WTC11 (cell line): ENCODE measurements at regions not wholly inside any gene's neighbourhood (a gene's known extent, or its start where the extent isn't known, plus 50 kb on each side); places are given as distances from the start of the nearest gene placed in this dataset.

Source experiments
- ATAC-seq: fragments of 200-7000 bp; cut with Tn5 transposase; 2 replicates; pipeline ENCODE4 v1.10.0; 2021; ENCODE audit warnings: mild to moderate bottlenecking, moderate library complexity
- CTCF ChIA-PET: fragments of 300-600 bp; sonication (Branson Sonifier 250); formaldehyde crosslinking; loops from one replicate; lab custom pipeline; 2021; ENCODE audit warnings: antibody characterized with exemption; lab: Charles Lee
- POLR2A ChIA-PET: fragments of 350-600 bp; sonication (Branson Sonifier 250); formaldehyde crosslinking; loops from one replicate; lab custom pipeline; 2021; ENCODE audit warnings: antibody characterized with exemption; lab: Charles Lee
- DNase-seq: peaks from one replicate; pipeline ENCODE4 v3.0.0; 2021; ENCODE audit warnings: low spot score
- H3K27ac Mint-ChIP-seq: 2 replicates; pipeline ENCODE4 v1.8.0; 2021; ENCODE audit warnings: mixed read lengths
- H3K27me3 Mint-ChIP-seq: 2 replicates; pipeline ENCODE4 v1.8.0; 2021; ENCODE audit warnings: low read depth, mild to moderate bottlenecking, moderate library complexity, mixed read lengths
- H3K36me3 Mint-ChIP-seq: 2 replicates; pipeline ENCODE4 v1.8.0; 2021; ENCODE audit warnings: mixed read lengths
- H3K4me1 Mint-ChIP-seq: 2 replicates; pipeline ENCODE4 v1.8.0; 2022; ENCODE audit warnings: mixed read lengths
- H3K4me3 Mint-ChIP-seq: 2 replicates; pipeline ENCODE4 v1.8.0; 2021; ENCODE audit warnings: mild to moderate bottlenecking, moderate library complexity, mixed read lengths
- H3K9me3 Mint-ChIP-seq: 2 replicates; pipeline ENCODE4 v1.8.0; 2021; ENCODE audit warnings: mixed read lengths
- AFF4 ChIP-seq: sonication (generic); formaldehyde crosslinking; IDR thresholded peaks from 2 replicates; pipeline ENCODE4 v1.8.1; 2023; ENCODE audit warnings: mild to moderate bottlenecking, missing genetic modification reagents, borderline replicate concordance
- ATF3 ChIP-seq: sonication (generic); formaldehyde crosslinking; conservative IDR thresholded peaks from 2 replicates; pipeline ENCODE4 v1.8.1; 2022; ENCODE audit warnings: mild to moderate bottlenecking, missing genetic modification reagents
- E2F5 ChIP-seq: sonication (generic); formaldehyde crosslinking; IDR thresholded peaks from 2 replicates; pipeline ENCODE4 v1.8.1; 2022; ENCODE audit warnings: mild to moderate bottlenecking, moderate library complexity, missing genetic modification reagents
- EMX1 ChIP-seq: fragments of 250-450 bp; sonication (Bioruptor Pico); IDR thresholded peaks from 2 replicates; pipeline ENCODE4 v1.8.0; 2021; ENCODE audit warnings: mild to moderate bottlenecking
- ESRRA ChIP-seq: sonication (generic); formaldehyde crosslinking; IDR thresholded peaks from 2 replicates; pipeline ENCODE4 v1.8.1; 2022; ENCODE audit warnings: mild to moderate bottlenecking, missing genetic modification reagents, borderline replicate concordance
- FOXK1 ChIP-seq: sonication (generic); formaldehyde crosslinking; IDR thresholded peaks from 2 replicates; pipeline ENCODE4 v1.8.0; 2022; ENCODE audit warnings: mild to moderate bottlenecking, moderate library complexity, missing genetic modification reagents
- GABPB1 ChIP-seq: sonication (generic); formaldehyde crosslinking; IDR thresholded peaks from 2 replicates; pipeline ENCODE4 v1.8.1; 2023; ENCODE audit warnings: mild to moderate bottlenecking, missing genetic modification reagents
- IRF1 ChIP-seq: sonication (generic); formaldehyde crosslinking; IDR thresholded peaks from 2 replicates; pipeline ENCODE4 v1.8.0; 2023; ENCODE audit warnings: missing genetic modification reagents
- IRF2 ChIP-seq: sonication (generic); formaldehyde crosslinking; IDR thresholded peaks from 2 replicates; pipeline ENCODE4 v1.8.0; 2022; ENCODE audit warnings: low read depth, missing genetic modification reagents, borderline replicate concordance
- JAZF1 ChIP-seq: fragments of 250-450 bp; sonication (Bioruptor Pico); IDR thresholded peaks from 2 replicates; pipeline ENCODE4 v1.9.0; 2021; ENCODE audit warnings: moderate library complexity, mild to moderate bottlenecking, inconsistent platforms
- MXD4 ChIP-seq: fragments of 250-450 bp; sonication (Bioruptor Pico); IDR thresholded peaks from 2 replicates; pipeline ENCODE4 v1.8.0; 2021; ENCODE audit warnings: mild to moderate bottlenecking, moderate library complexity, borderline replicate concordance
- MYBL2 ChIP-seq: sonication (generic); formaldehyde crosslinking; IDR thresholded peaks from 2 replicates; pipeline ENCODE4 v1.8.1; 2023; ENCODE audit warnings: mild to moderate bottlenecking, moderate library complexity, missing genetic modification reagents
- NFE2L1 ChIP-seq: sonication (generic); formaldehyde crosslinking; IDR thresholded peaks from 2 replicates; pipeline ENCODE4 v1.8.1; 2023; ENCODE audit warnings: missing genetic modification reagents
- NR1H2 ChIP-seq: sonication (generic); formaldehyde crosslinking; IDR thresholded peaks from 2 replicates; pipeline ENCODE4 v1.9.0; 2021; ENCODE audit warnings: mild to moderate bottlenecking, moderate library complexity, missing genetic modification reagents
- PREB ChIP-seq: sonication (generic); formaldehyde crosslinking; IDR thresholded peaks from 2 replicates; pipeline ENCODE4 v1.8.1; 2022; ENCODE audit warnings: mild to moderate bottlenecking, missing genetic modification reagents, moderate library complexity, borderline replicate concordance
- PRRX2 ChIP-seq: fragments of 250-450 bp; sonication (Bioruptor Pico); IDR thresholded peaks from 2 replicates; pipeline ENCODE4 v1.8.0; 2021; ENCODE audit warnings: mild to moderate bottlenecking
- RORB ChIP-seq: fragments of 250-450 bp; sonication (Bioruptor Pico); IDR thresholded peaks from 2 replicates; pipeline ENCODE4 v1.9.0; 2021; ENCODE audit warnings: mild to moderate bottlenecking
- SOX15 ChIP-seq: fragments of 250-450 bp; sonication (Bioruptor Pico); IDR thresholded peaks from 2 replicates; pipeline ENCODE4 v1.9.0; 2021; ENCODE audit warnings: mild to moderate bottlenecking
- USF2 ChIP-seq: sonication (generic); formaldehyde crosslinking; IDR thresholded peaks from 2 replicates; pipeline ENCODE4 v1.8.1; 2023; ENCODE audit warnings: mild to moderate bottlenecking, missing genetic modification reagents, moderate library complexity
- ZNF263 ChIP-seq: sonication (generic); formaldehyde crosslinking; IDR thresholded peaks from 2 replicates; pipeline ENCODE4 v1.8.1; 2022; ENCODE audit warnings: low read depth, mild to moderate bottlenecking, moderate library complexity, missing genetic modification reagents
- ZNF281 ChIP-seq: sonication (generic); formaldehyde crosslinking; IDR thresholded peaks from 2 replicates; pipeline ENCODE4 v1.8.0; 2023; ENCODE audit warnings: mild to moderate bottlenecking, missing genetic modification reagents
- ZNF396 ChIP-seq: fragments of 250-450 bp; sonication (Bioruptor Pico); IDR thresholded peaks from 2 replicates; pipeline ENCODE4 v1.8.0; 2021; ENCODE audit warnings: mild to moderate bottlenecking, moderate library complexity, borderline replicate concordance
- ZNF416 ChIP-seq: fragments of 250-450 bp; sonication (Bioruptor Pico); IDR thresholded peaks from 2 replicates; pipeline ENCODE4 v1.9.0; 2021; ENCODE audit warnings: mild to moderate bottlenecking, inconsistent platforms
- ZNF671 ChIP-seq: fragments of 250-450 bp; sonication (Bioruptor Pico); IDR thresholded peaks from 2 replicates; pipeline ENCODE4 v1.8.0; 2021; ENCODE audit warnings: mild to moderate bottlenecking

GRCh38 chr4:15343000-15343399, 84.8 kb upstream of the C1QTNF7 start:
- ChIA-PET POLR2A (no interaction called here), CTCF (no interaction called here)
- ATAC-seq (no peak), DNase-seq (no peak)
- Mint-ChIP-seq H3K27me3 (no peaks in the 10 kb centered on the region), H3K9me3 (no peaks in the 10 kb centered on the region), H3K36me3 (no peaks in the 10 kb centered on the region), H3K4me3 (no peak overlapping the region), H3K27ac (no peak overlapping the region), H3K4me1 (peaks cover 11% of the 10 kb centered on the region)
- no peak for TF ChIP-seq ATF3 (CRISPR knock-in tag)
- TF ChIP-seq GABPB1 (CRISPR knock-in tag): no peak
- TF ChIP-seq PRRX2 (CRISPR knock-in tag): no peak
- no peak for TF ChIP-seq ESRRA (CRISPR knock-in tag)
- no peak for TF ChIP-seq FOXK1 (CRISPR knock-in tag)
- no peak for TF ChIP-seq JAZF1 (CRISPR knock-in tag)
- TF ChIP-seq ZNF281 (CRISPR knock-in tag): no peak
- TF ChIP-seq NR1H2 (CRISPR knock-in tag): no peak
- no peak for TF ChIP-seq USF2 (CRISPR knock-in tag)
- no peak for TF ChIP-seq EMX1
- TF ChIP-seq ZNF671 (CRISPR knock-in tag): no peak
- TF ChIP-seq RORB (CRISPR knock-in tag): no peak
- no peak for TF ChIP-seq IRF2 (CRISPR knock-in tag)
- no peak for TF ChIP-seq ZNF263 (CRISPR knock-in tag)
- no peak for TF ChIP-seq E2F5 (CRISPR knock-in tag)
- TF ChIP-seq ZNF396: no peak
- no peak for TF ChIP-seq ZNF416
- TF ChIP-seq NFE2L1 (CRISPR knock-in tag): no peak

- Mint-ChIP-seq H3K4me3 (no peak overlapping the region), H3K27ac (no peak overlapping the region), H3K27me3 (no peaks in the 10 kb centered on the region), H3K36me3 (no peaks in the 10 kb centered on the region), H3K4me1 (peaks cover 11% of the 10 kb centered on the region), H3K9me3 (no peaks in the 10 kb centered on the region)
- ChIA-PET POLR2A (no interaction called here), CTCF (no interaction called here)
- ATAC-seq: no peak
- DNase-seq: no peak
- no peak for TF ChIP-seq MXD4 (CRISPR knock-in tag)
- TF ChIP-seq MYBL2: no peak
- TF ChIP-seq ZNF281 (CRISPR knock-in tag): no peak
- TF ChIP-seq AFF4 (CRISPR knock-in tag): no peak
- TF ChIP-seq SOX15 (CRISPR knock-in tag): no peak
- TF ChIP-seq PREB (CRISPR knock-in tag): no peak
- no peak for TF ChIP-seq IRF1
Observed at GRCh38 chr4:15343581-15343980, 84.3 kb upstream of the C1QTNF7 start.
